ENCODE measurements at regions not wholly inside any gene's neighbourhood (a gene's known extent, or its start where the extent isn't known, plus 50 kb on each side); places are given as distances from the start of the nearest gene placed in this dataset.

GRCh38 chrX:106300239-106300638 lies 132.1 kb downstream of the PWWP3B start (continued):
- no peak for TF ChIP-seq REST (IDR thresholded peaks at IDR 0.05; ENCODE audit: low read depth)

GRCh38 chrX:106300656-106301055 lies 132.6 kb downstream of the PWWP3B start:
- peak overlapping the region; percentile 59; the same call in 1 of the 2 replicates for H3K27ac ChIP-seq (ENCODE audit: low read depth, low read length)
- no peak overlapping the region for H2AFZ ChIP-seq (ENCODE audit: low read depth, low read length, poor library complexity, severe bottlenecking)
- H3K9ac ChIP-seq (ENCODE audit: low read length): peak overlapping the region; percentile 15; the same call in 1 of the 2 replicates
- no peaks in the 10 kb centered on the region for H3K27me3 ChIP-seq (ENCODE audit: insufficient read depth, low read length)
- H3K4me3 ChIP-seq (replicated peaks in 1 of 2; ENCODE audit: low read depth in 1 of 2, low read length in 2 of 2): peak overlapping the region in 1 of 2 experiments; percentile 31; a peak in 2 of 4 replicates
- H3K36me3 ChIP-seq (ENCODE audit: control insufficient read depth in 1 of 2, insufficient read depth in 2 of 2, low read length in 2 of 2): no peaks in the 10 kb centered on the region
- ChIA-PET RAD21 (ENCODE audit: low non-redundant PET in 1 of 2, low total read pairs in 2 of 2, uncharacterized antibody in 2 of 2, unreplicated experiment in 2 of 2) (no interaction called here), POLR2A (no interaction called here), CTCF (no interaction called here)
- H3K9me3 ChIP-seq (ENCODE audit: control insufficient read depth in 1 of 2, insufficient read depth in 1 of 2, low read depth in 1 of 2, low read length in 2 of 2): no peaks in the 10 kb centered on the region
- H3K79me2 ChIP-seq (ENCODE audit: insufficient read depth, low read length): no peaks in the 10 kb centered on the region
- H4K20me1 ChIP-seq (ENCODE audit: insufficient read depth): no peaks in the 10 kb centered on the region
- ATAC-seq (peak; percentile 79), DNase-seq (ENCODE audit: low read depth, low spot score) (peak; percentile 67)
- no peaks in the 10 kb centered on the region for H3K9me2 ChIP-seq (ENCODE audit: insufficient read depth)
- H3K4me1 ChIP-seq (ENCODE audit: control insufficient read depth in 1 of 2, insufficient read depth in 2 of 2, low read length in 2 of 2): peaks cover 15 to 33% of the 10 kb centered on the region in 2 experiments
- no TSS peak for BruUV-seq (replicated peaks)
- H3K4me2 ChIP-seq (ENCODE audit: low read length): peak overlapping the region; percentile 65
- intact Hi-C loops (cut with micrococcal nuclease): loop anchor here (10.0 kb wide), 1 partner anchor 116 kb away; no protein-coding TSS in a partner anchor
- TF ChIP-seq, protein P1, sequence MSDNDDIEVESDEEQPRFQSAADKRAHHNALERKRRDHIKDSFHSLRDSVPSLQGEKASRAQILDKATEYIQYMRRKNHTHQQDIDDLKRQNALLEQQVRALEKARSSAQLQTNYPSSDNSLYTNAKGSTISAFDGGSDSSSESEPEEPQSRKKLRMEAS (IDR thresholded peaks at IDR 0.05): no peak
- no peak for TF ChIP-seq POLR2AphosphoS5 (IDR thresholded peaks at IDR 0.05; ENCODE audit: low read depth, low read length)
- TF ChIP-seq SP1 (IDR thresholded peaks at IDR 0.05; ENCODE audit: low read depth): no peak
- TF ChIP-seq CBX3 (IDR thresholded peaks at IDR 0.05; ENCODE audit: low read depth): no peak
- TF ChIP-seq POLR2A (IDR thresholded peaks at IDR 0.05; ENCODE audit: borderline replicate concordance, extremely low read depth, insufficient read depth, insufficient read length): no peak
- no peak for TF ChIP-seq FOSL1 (IDR thresholded peaks at IDR 0.05; ENCODE audit: low read depth)
- no peak for TF ChIP-seq EGR1 (IDR thresholded peaks at IDR 0.05; ENCODE audit: low read depth)
- no peak for TF ChIP-seq ELF1 (IDR thresholded peaks at IDR 0.05; ENCODE audit: borderline replicate concordance, low read depth)
- no peak for TF ChIP-seq CEBPB (IDR thresholded peaks at IDR 0.05; ENCODE audit: low read depth)
- TF ChIP-seq REST (IDR thresholded peaks at IDR 0.05; ENCODE audit: low read depth): no peak
- TF ChIP-seq YY1 (IDR thresholded peaks at IDR 0.05; ENCODE audit: extremely low read depth, insufficient replicate concordance, low read depth, low read length): no peak
- TF ChIP-seq ZFX (IDR thresholded peaks at IDR 0.05): no peak
- TF ChIP-seq SIN3A (IDR thresholded peaks at IDR 0.05; ENCODE audit: low read depth): no peak
- TF ChIP-seq ZNF274 (IDR thresholded peaks at IDR 0.05; ENCODE audit: low read depth, low read length): no peak
- TF ChIP-seq, protein P2, sequence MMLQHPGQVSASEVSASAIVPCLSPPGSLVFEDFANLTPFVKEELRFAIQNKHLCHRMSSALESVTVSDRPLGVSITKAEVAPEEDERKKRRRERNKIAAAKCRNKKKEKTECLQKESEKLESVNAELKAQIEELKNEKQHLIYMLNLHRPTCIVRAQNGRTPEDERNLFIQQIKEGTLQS (IDR thresholded peaks at IDR 0.05): no peak
- TF ChIP-seq JUND (IDR thresholded peaks at IDR 0.05): no peak
- TF ChIP-seq ZBTB33 (IDR thresholded peaks at IDR 0.05; ENCODE audit: extremely low read depth, insufficient replicate concordance, low read length): no peak
- TF ChIP-seq EZH2 (IDR thresholded peaks at IDR 0.05): no peak
